GM12864 (cell line): ENCODE measurements at regions not wholly inside any gene's neighbourhood (a gene's known extent, or its start where the extent isn't known, plus 50 kb on each side); places are given as distances from the start of the nearest gene placed in this dataset.

Source experiments
- DNase-seq: peaks from one replicate; pipeline ENCODE4 v3.0.0-alpha.2; 2011; ENCODE audit warnings: low read depth
- H3K4me3 ChIP-seq: 2 replicates; pipeline ENCODE4 v1.5.1; 2011; ENCODE audit warnings: mild to moderate bottlenecking, low read depth, low read length, control low read depth
- TF ChIP-seq, protein P1 (sequence below): IDR thresholded peaks from 2 replicates; pipeline ENCODE4 v1.5.1; 2011; ENCODE audit warnings: low read depth, mild to moderate bottlenecking, moderate library complexity, low read length, control low read depth, inconsistent platforms; ENCODE audit errors: missing control alignments

DNA sequence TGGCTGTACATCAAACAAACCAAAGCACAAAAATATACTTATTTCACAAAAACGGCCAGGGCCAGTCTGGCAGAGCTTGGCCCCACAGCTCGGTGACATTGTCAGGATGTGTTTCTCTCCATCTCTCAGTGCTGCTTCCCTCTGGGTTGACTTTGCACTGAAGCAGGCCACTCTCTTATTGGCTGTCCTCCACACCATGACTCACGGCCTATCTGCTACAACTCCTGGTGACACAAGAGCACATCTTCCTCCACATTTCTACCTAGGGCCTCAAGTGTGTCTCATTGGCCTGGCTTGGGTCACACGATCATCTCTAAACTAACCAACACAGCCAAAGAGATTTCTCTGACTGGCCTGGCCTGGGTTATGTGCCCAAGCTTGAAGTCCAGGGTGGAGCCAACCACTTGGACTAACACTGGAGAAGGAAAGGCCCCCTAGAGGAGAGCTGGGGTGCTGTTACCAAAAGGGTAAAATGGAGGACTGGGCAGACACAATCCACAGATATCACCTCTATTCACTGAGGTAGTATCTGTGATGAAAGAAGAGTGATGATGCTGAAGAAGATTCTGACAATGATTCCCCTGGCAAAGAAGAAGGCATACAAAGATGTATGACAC lies 159.8 kb upstream of the TSHZ2 start:
- TF ChIP-seq, protein P1, sequence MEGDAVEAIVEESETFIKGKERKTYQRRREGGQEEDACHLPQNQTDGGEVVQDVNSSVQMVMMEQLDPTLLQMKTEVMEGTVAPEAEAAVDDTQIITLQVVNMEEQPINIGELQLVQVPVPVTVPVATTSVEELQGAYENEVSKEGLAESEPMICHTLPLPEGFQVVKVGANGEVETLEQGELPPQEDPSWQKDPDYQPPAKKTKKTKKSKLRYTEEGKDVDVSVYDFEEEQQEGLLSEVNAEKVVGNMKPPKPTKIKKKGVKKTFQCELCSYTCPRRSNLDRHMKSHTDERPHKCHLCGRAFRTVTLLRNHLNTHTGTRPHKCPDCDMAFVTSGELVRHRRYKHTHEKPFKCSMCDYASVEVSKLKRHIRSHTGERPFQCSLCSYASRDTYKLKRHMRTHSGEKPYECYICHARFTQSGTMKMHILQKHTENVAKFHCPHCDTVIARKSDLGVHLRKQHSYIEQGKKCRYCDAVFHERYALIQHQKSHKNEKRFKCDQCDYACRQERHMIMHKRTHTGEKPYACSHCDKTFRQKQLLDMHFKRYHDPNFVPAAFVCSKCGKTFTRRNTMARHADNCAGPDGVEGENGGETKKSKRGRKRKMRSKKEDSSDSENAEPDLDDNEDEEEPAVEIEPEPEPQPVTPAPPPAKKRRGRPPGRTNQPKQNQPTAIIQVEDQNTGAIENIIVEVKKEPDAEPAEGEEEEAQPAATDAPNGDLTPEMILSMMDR = peak; percentile 31
- H3K4me3 ChIP-seq = no peak overlapping the region
- no peak for DNase-seq

- TF ChIP-seq, protein P1 = no peak
- H3K4me3 ChIP-seq = no peak overlapping the region
- DNase-seq = no peak
These were observed 163.2 kb upstream of the TSHZ2 start for GRCh38 chr20:52809003-52809402.

GRCh38 chr20:52806918-52807317 lies 165.2 kb upstream of the TSHZ2 start:
- DNase-seq = no peak
- H3K4me3 ChIP-seq = no peak overlapping the region
- TF ChIP-seq, protein P1 = no peak

DNA sequence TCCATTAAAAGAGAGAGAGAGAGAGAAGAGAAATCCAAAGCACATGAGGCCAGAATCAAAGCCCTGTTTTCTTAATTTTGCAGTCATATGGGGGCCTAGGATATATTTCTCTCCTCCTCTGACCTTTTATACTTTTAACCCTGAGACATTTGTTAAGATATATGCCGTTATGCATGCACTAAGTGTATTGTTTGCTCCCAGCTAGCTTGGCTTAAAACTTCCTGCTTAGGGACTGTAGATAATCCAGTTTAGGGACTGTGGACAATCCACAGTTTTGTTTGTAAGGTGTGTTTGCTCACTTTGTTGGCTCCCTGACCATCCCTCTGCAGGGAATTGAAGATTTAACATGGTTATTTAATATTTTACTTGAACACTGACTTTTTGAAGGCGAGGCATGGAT lies 166.3 kb upstream of the TSHZ2 start:
- no peak for DNase-seq
- no peak overlapping the region for H3K4me3 ChIP-seq
- TF ChIP-seq, protein P1 = no peak

DNA sequence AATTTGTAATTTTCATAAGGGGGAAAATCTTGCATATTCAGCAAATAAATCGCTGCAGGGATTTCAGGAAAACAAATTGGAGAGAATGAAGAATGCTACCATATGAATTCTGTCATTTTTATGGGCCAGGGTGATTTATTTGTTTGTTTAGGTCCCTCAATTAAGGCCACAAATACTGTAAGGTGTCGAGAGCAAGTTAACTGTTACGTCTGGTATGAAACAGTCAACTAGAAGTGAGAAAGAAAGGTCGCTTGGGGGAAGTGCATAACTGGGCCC lies 166.9 kb upstream of the TSHZ2 start:
- no peak for DNase-seq
- TF ChIP-seq, protein P1 = no peak
- no peak overlapping the region for H3K4me3 ChIP-seq

GRCh38 chr20:52804497-52805295 lies 167.5 kb upstream of the TSHZ2 start:
- TF ChIP-seq, protein P1 = no peak
- H3K4me3 ChIP-seq = no peak overlapping the region
- DNase-seq = no peak

DNA sequence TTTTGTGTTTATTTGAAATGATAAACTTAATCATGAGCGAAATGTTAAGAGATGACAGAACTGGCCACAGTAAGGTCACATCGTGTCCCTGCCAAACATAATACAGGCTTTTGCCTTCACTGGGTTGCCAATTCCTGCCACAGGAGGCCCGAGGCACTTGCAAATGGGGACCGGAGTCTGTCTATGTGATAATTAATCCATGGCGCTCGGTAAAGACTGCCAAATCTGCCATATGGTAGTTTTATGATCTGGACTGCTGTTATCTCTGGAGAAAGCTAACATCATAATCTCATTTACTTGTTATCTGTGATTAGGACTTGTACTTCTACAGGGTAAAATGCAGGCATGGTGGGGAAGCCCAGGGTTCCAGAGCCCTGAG lies 170.5 kb upstream of the TSHZ2 start:
- no peak for DNase-seq
- H3K4me3 ChIP-seq = no peak overlapping the region
- TF ChIP-seq, protein P1 = no peak
